DND-41 (cell line): ENCODE measurements at regions not wholly inside any gene's neighbourhood (a gene's known extent, or its start where the extent isn't known, plus 50 kb on each side); places are given as distances from the start of the nearest gene placed in this dataset.

Experiments
- ATAC-seq: fragments of 200-7000 bp; cut with Tn5 transposase; 3 replicates; pipeline ENCODE4 v1.9.1; 2021; ENCODE audit warnings: low read depth; ENCODE audit not compliant: insufficient read depth
- DNase-seq: peaks from one replicate; pipeline ENCODE4 v3.0.0-alpha.2; 2020
- H2AFZ ChIP-seq: 2 replicates; pipeline ENCODE4 v1.6.0; 2012; ENCODE audit warnings: low read depth, low read length
- H3K27ac ChIP-seq: 2 replicates; pipeline ENCODE4 v1.5.1; 2012; ENCODE audit warnings: low read length, inconsistent platforms
- H3K27me3 ChIP-seq: fragments of 200-600 bp; sonication (generic); 2 replicates; pipeline ENCODE4 v1.6.0; 2012; ENCODE audit warnings: low read length, mild to moderate bottlenecking, inconsistent platforms; ENCODE audit not compliant: insufficient read depth, poor library complexity
- H3K36me3 ChIP-seq: 2 replicates; pipeline ENCODE4 v1.5.1; 2012; ENCODE audit warnings: low read length, inconsistent platforms; ENCODE audit not compliant: insufficient read depth
- H3K4me1 ChIP-seq: 2 replicates; pipeline ENCODE4 v1.5.1; 2012; ENCODE audit warnings: mild to moderate bottlenecking, low read length; ENCODE audit not compliant: insufficient read depth
- H3K4me2 ChIP-seq: 2 replicates; pipeline ENCODE4 v1.6.0; 2012; ENCODE audit warnings: mild to moderate bottlenecking, moderate library complexity, low read length, inconsistent platforms; ENCODE audit not compliant: insufficient read depth
- H3K4me3 ChIP-seq, 2 experiments: fragments of 200-600 bp in 1 of 2; shearing (Covaris generic) in 1 of 2; 2 replicates each; pipeline ENCODE4 v1.5.1; 2012 to 2016; ENCODE audit warnings: inconsistent platforms in 2 of 2, low read length in 2 of 2, mild to moderate bottlenecking in 2 of 2, low read depth in 1 of 2, moderate library complexity in 1 of 2
- H3K79me2 ChIP-seq: 2 replicates; pipeline ENCODE4 v1.6.0; 2012; ENCODE audit warnings: low read length, inconsistent platforms; ENCODE audit not compliant: insufficient read depth
- H3K9ac ChIP-seq: 2 replicates; pipeline ENCODE4 v1.6.0; 2012; ENCODE audit warnings: low read depth, mild to moderate bottlenecking, inconsistent platforms, low read length, moderate library complexity
- H3K9me3 ChIP-seq: 2 replicates; pipeline ENCODE4 v1.5.1; 2012; ENCODE audit warnings: low read length, moderate library complexity, mild to moderate bottlenecking, inconsistent platforms; ENCODE audit not compliant: insufficient read depth, severe bottlenecking
- H4K20me1 ChIP-seq: 2 replicates; pipeline ENCODE4 v1.6.0; 2012; ENCODE audit warnings: low read length; ENCODE audit not compliant: insufficient read depth
- EZH2 ChIP-seq: IDR thresholded peaks from 3 replicates; pipeline ENCODE4 v1.6.1; 2012; ENCODE audit warnings: borderline replicate concordance, low read depth, mild to moderate bottlenecking, moderate library complexity, low read length, inconsistent platforms; ENCODE audit not compliant: severe bottlenecking
- TF ChIP-seq, protein P1 (sequence below): IDR thresholded peaks from 2 replicates; pipeline ENCODE4 v1.5.1; 2012; ENCODE audit warnings: borderline replicate concordance, low read length, moderate library complexity, mild to moderate bottlenecking; ENCODE audit not compliant: poor library complexity, severe bottlenecking; ENCODE audit errors: extremely low read depth

DNA sequence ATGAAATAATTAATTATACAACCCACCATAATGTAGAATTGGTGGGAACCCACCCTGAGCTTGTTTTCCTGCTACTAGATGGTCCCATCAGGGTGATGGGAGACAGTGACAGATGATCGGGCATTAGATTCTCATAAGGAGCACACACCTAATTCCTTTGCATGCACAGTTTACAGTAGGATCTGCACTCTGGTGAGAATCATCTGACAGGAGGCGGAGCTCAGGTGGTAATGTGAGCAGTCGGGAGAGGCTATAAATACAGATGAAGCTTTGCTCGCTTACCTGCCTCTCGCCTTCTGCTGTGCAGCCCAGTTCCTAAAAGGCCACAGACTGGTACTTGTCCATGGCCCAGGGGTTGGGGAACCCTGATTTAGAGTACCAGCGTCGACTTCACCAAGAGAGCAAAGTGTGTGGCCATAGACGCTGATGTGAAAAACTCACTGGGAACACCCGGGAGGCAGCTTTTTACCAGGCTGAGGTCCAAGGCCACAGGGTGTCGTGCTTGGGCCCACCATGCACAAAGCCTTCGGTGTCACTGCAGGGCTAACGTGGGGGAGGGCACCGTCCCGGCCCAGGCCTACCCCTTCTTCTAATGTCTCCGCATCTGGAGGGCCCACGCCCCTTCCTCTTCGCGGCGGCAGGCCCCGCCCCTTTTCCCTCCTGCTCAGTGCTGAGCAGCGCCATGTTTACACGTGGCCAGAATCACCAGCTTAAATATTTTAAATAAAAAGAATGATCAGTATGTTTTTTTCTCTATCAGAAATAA lies 296.8 kb upstream of the HDAC4 start:
- ATAC-seq (no peak), DNase-seq (peak; percentile 6)
- TF ChIP-seq, protein P1, sequence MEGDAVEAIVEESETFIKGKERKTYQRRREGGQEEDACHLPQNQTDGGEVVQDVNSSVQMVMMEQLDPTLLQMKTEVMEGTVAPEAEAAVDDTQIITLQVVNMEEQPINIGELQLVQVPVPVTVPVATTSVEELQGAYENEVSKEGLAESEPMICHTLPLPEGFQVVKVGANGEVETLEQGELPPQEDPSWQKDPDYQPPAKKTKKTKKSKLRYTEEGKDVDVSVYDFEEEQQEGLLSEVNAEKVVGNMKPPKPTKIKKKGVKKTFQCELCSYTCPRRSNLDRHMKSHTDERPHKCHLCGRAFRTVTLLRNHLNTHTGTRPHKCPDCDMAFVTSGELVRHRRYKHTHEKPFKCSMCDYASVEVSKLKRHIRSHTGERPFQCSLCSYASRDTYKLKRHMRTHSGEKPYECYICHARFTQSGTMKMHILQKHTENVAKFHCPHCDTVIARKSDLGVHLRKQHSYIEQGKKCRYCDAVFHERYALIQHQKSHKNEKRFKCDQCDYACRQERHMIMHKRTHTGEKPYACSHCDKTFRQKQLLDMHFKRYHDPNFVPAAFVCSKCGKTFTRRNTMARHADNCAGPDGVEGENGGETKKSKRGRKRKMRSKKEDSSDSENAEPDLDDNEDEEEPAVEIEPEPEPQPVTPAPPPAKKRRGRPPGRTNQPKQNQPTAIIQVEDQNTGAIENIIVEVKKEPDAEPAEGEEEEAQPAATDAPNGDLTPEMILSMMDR = no peak
- TF ChIP-seq EZH2 = no peak
- no peak overlapping the region for H3K4me2 ChIP-seq
- H3K36me3 ChIP-seq = no peaks in the 10 kb centered on the region
- H3K27ac ChIP-seq = no peak overlapping the region
- H3K27me3 ChIP-seq = no peaks in the 10 kb centered on the region
- H3K9ac ChIP-seq = no peak overlapping the region
- H4K20me1 ChIP-seq = no peaks in the 10 kb centered on the region
- H2AFZ ChIP-seq = no peak overlapping the region
- H3K4me3 ChIP-seq = no peak overlapping the region
- H3K9me3 ChIP-seq = no peaks in the 10 kb centered on the region
- H3K4me1 ChIP-seq = no peaks in the 10 kb centered on the region
- no peaks in the 10 kb centered on the region for H3K79me2 ChIP-seq

DNA sequence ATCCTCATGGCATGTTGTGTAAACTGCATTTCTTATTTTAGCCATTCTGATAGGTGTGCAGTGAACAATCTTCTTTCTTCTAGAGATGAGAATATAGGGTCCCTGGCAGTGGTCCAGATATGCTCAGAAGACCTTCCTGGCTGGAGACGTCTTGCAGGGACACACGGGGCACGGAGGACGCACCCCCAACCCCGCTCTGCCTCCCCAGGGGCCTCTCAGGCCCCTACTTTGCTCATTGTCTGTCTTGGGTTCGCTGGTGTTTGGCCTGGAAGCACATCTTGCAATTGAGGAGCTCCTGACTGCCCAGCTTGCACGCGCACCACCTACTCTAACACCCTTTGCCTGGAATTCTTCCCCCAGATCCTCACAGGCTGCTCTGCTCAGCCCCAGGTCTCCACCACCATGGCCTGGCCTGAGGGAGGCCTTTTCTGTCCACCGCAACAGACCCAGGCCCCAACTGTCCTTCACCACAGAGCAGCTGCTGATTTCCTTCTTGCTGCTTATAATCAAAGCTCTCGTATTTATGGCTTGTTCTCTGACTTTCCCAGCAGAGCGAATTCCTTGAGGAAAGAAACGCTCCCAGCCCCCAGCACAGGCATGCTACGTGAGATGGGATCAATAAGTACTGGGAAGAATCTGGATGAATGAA lies 295.9 kb upstream of the HDAC4 start:
- Histone ChIP-seq H3K4me3 (no peak overlapping the region), H3K36me3 (no peaks in the 10 kb centered on the region), H3K27me3 (no peaks in the 10 kb centered on the region), H3K4me1 (no peaks in the 10 kb centered on the region), H3K27ac (no peak overlapping the region), H4K20me1 (no peaks in the 10 kb centered on the region), H3K79me2 (no peaks in the 10 kb centered on the region), H2AFZ (no peak overlapping the region), H3K9ac (no peak overlapping the region), H3K9me3 (no peaks in the 10 kb centered on the region), H3K4me2 (no peak overlapping the region)
- DNase-seq (peak; percentile 1), ATAC-seq (no peak)
- TF ChIP-seq, protein P1 = no peak
- no peak for TF ChIP-seq EZH2

DNA sequence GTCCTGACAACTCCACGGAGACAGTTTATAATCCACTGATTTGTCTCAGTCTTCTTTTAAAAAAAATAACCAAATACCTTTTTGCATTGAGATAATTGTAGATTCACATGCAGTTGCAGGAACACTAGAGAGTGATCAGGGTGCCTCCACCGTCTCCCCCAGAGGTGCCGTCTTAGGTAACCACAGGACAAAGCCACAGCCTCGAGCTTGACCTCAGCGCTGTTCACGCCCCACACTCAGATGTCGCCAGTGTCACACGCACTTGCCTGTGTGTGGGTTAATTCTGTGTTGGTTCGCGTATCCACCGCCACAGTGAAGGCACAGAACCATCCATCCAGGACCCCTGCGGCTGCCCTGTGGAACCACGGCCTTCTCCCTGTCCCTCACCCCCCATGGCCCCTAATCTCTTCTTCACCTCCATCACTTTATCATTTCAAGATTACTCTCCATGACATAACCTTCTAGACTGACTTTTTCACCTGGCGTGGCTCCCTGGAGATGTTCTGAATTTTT lies 295.0 kb upstream of the HDAC4 start:
- no peaks in the 10 kb centered on the region for H3K27me3 ChIP-seq
- TF ChIP-seq, protein P1 = no peak
- TF ChIP-seq EZH2 = no peak
- no peaks in the 10 kb centered on the region for H3K9me3 ChIP-seq
- DNase-seq (peak; percentile 23), ATAC-seq (peak; percentile 35; the same call in 1 of the 3 replicates)
- H3K27ac ChIP-seq = no peak overlapping the region
- no peaks in the 10 kb centered on the region for H3K36me3 ChIP-seq
- H3K9ac ChIP-seq = no peak overlapping the region
- no peaks in the 10 kb centered on the region for H3K79me2 ChIP-seq
- H3K4me2 ChIP-seq = no peak overlapping the region
- H2AFZ ChIP-seq = no peak overlapping the region
- H3K4me3 ChIP-seq = no peak overlapping the region
- no peaks in the 10 kb centered on the region for H4K20me1 ChIP-seq
- H3K4me1 ChIP-seq = no peaks in the 10 kb centered on the region
